ENCODE measurements at regions not wholly inside any gene's neighbourhood (a gene's known extent, or its start where the extent isn't known, plus 50 kb on each side); places are given as distances from the start of the nearest gene placed in this dataset.

GRCh38 chr12:24591079-24591626, 357.7 kb downstream of the BCAT1 start:
- Histone ChIP-seq H2AFZ (ENCODE audit: low read depth, low read length) (no peak overlapping the region), H3K4me2 (ENCODE audit: insufficient read depth, low read length) (no peak overlapping the region), H3K79me2 (ENCODE audit: control insufficient read depth, insufficient read depth, low read length) (no peaks in the 10 kb centered on the region), H3K9me3 (replicated peaks; ENCODE audit: control insufficient read depth, insufficient read depth, low read length) (no peaks in the 10 kb centered on the region), H3K4me1 (ENCODE audit: control insufficient read depth, extremely low read depth, insufficient read depth, low read length) (no peaks in the 10 kb centered on the region), H3K36me3 (ENCODE audit: control insufficient read depth in 2 of 2, extremely low read depth in 1 of 2, insufficient read depth in 2 of 2, low read length in 2 of 2) (no peaks in the 10 kb centered on the region), H3K4me3 (replicated peaks in 1 of 3; ENCODE audit: insufficient read depth in 1 of 3, low read depth in 1 of 3, low read length in 3 of 3) (no peak overlapping the region), H3K9ac (replicated peaks; ENCODE audit: extremely low read depth, insufficient read depth, low read length) (no peak overlapping the region), H3K9me1 (replicated peaks; ENCODE audit: control insufficient read depth, extremely low read depth, insufficient read depth, low read length) (no peaks in the 10 kb centered on the region), H3K27me3 (ENCODE audit: control insufficient read depth in 2 of 2, insufficient read depth in 2 of 2, low read length in 2 of 2) (peaks cover 8 to 12% of the 10 kb centered on the region in 2 experiments), H4K20me1 (replicated peaks; ENCODE audit: control insufficient read depth, extremely low read depth, insufficient read depth, low read length) (no peaks in the 10 kb centered on the region), H3K27ac (ENCODE audit: insufficient read depth, low read depth, low read length) (no peak overlapping the region)
- ChIA-PET POLR2A (no interaction called here), CTCF (interaction anchor here (1.3 to 1.4 kb wide), 2 partner anchors 12 to 31 kb away, joined by 3 to 4 read pairs; no protein-coding TSS in a partner anchor)
- TF ChIP-seq GATA2 (IDR thresholded peaks at IDR 0.05; ENCODE audit: insufficient read depth, insufficient read length, low read depth, low read length) (no peak), MYC (IDR thresholded peaks at IDR 0.05; ENCODE audit: low read depth, low read length) (no peak), CTCF (IDR thresholded peaks at IDR 0.05; ENCODE audit: extremely low read depth in 1 of 2, insufficient read depth in 1 of 2, low read depth in 1 of 2, low read length in 2 of 2) (no peak), POLR2A (IDR thresholded peaks at IDR 0.05; ENCODE audit: low read depth, low read length) (no peak), EZH2 (IDR thresholded peaks at IDR 0.05; ENCODE audit: borderline replicate concordance, low read depth, low read length, severe bottlenecking) (no peak), FOS (IDR thresholded peaks at IDR 0.05; ENCODE audit: borderline replicate concordance, insufficient read depth, low read length) (no peak)
- dilution Hi-C loops (cut with MboI; ENCODE audit: extremely low pct_ligation_motif_present, low sequenced_read_pairs) = no loop called here
- no TSS peak for BruUV-seq (replicated peaks)
- DNase-seq (ENCODE audit: low read depth, low spot score) (no peak), FAIRE-seq (no peak)
- intact Hi-C loops (cut with micrococcal nuclease) = loop anchor here (10.0 kb wide), 1 partner anchor 1386 kb away; no protein-coding TSS in a partner anchor
